GM12878 (cell line): ENCODE measurements at regions not wholly inside any gene's neighbourhood (a gene's known extent, or its start where the extent isn't known, plus 50 kb on each side); places are given as distances from the start of the nearest gene placed in this dataset.

ENCODE experiments used
- ATF7 ChIP-seq: fragments of 450-650 bp; IDR thresholded peaks from 2 replicates; pipeline ENCODE4 v1.6.1; 2016; ENCODE audit warnings: low read depth, mild to moderate bottlenecking
- CBFB ChIP-seq: IDR thresholded peaks from 2 replicates; pipeline ENCODE4 v1.6.1; 2016; ENCODE audit warnings: antibody characterized with exemption, low read depth
- CTCF ChIP-seq, 3 experiments: IDR thresholded peaks in 2 of 3; conservative IDR thresholded peaks in 1 of 3; 2 replicates each; pipeline ENCODE4 v1.5.1; 2011; ENCODE audit warnings: low read depth in 3 of 3, low read length in 3 of 3, mild to moderate bottlenecking in 3 of 3, control low read depth in 2 of 3, moderate library complexity in 2 of 3, inconsistent platforms in 1 of 3, mixed read lengths in 1 of 3; ENCODE audit not compliant: control insufficient read depth in 2 of 3, insufficient read depth in 1 of 3; ENCODE audit errors: extremely low read depth in 1 of 3
- EP300 ChIP-seq, 2 experiments: fragments of 150-350 bp in 1 of 2; IDR thresholded peaks; 2 replicates each; pipeline ENCODE4 v1.6.1; 2011 to 2012; ENCODE audit warnings: low read depth in 2 of 2, low read length in 2 of 2, borderline replicate concordance in 1 of 2, improper control_type of control experiment in 1 of 2, inconsistent platforms in 1 of 2; ENCODE audit not compliant: control insufficient read depth in 1 of 2
- ESRRA ChIP-seq: IDR thresholded peaks from 2 replicates; pipeline ENCODE4 v1.6.1; 2012; ENCODE audit warnings: mild to moderate bottlenecking, low read length, improper control_type of control experiment
- MTA2 ChIP-seq: fragments of 450-650 bp; IDR thresholded peaks from 2 replicates; pipeline ENCODE4 v1.6.1; 2016; ENCODE audit warnings: low read depth, mild to moderate bottlenecking, moderate library complexity
- NRF1 ChIP-seq: conservative IDR thresholded peaks from 2 replicates; pipeline ENCODE4 v1.6.1; 2011; ENCODE audit warnings: mild to moderate bottlenecking, low read depth, low read length, improper control_type of control experiment
- RCOR1 ChIP-seq: conservative IDR thresholded peaks from 2 replicates; pipeline ENCODE4 v1.6.1; 2012; ENCODE audit warnings: low read depth, low read length, improper control_type of control experiment
- SMC3 ChIP-seq: IDR thresholded peaks from 2 replicates; pipeline ENCODE4 v1.6.1; 2011; ENCODE audit warnings: low read length, improper control_type of control experiment, borderline replicate concordance
- USF2 ChIP-seq: IDR thresholded peaks from 2 replicates; pipeline ENCODE4 v1.6.1; 2011; ENCODE audit warnings: low read depth, low read length, improper control_type of control experiment, borderline replicate concordance

GRCh38 chr13:112171570-112171965 is 104.6 kb downstream of the SOX1 start:
- TF ChIP-seq CBFB (no peak), ATF7 (no peak), CTCF (IDR thresholded peaks at IDR 0.05 in 2 of 3, conservative IDR thresholded peaks at IDR 0.05 in 1 of 3; ENCODE audit: control insufficient read depth in 2 of 3, extremely low read depth in 1 of 3, insufficient read depth in 1 of 3, low read depth in 3 of 3, low read length in 3 of 3) (no peak), NRF1 (no peak), RCOR1 (no peak), USF2 (no peak), SMC3 (no peak), ESRRA (no peak), EP300 (IDR thresholded peaks at IDR 0.05; ENCODE audit: borderline replicate concordance in 1 of 2, control insufficient read depth in 1 of 2, low read depth in 2 of 2, low read length in 2 of 2) (no peak), MTA2 (no peak)
